Type B pancreatic cell (in vitro differentiated cells): ENCODE measurements at regions not wholly inside any gene's neighbourhood (a gene's known extent, or its start where the extent isn't known, plus 50 kb on each side); places are given as distances from the start of the nearest gene placed in this dataset.
A peak's percentile ranks its signal among the peaks of the same experiment; 100 is the strongest.
"Not testable (repeated sequence)": the region's sequence is repeated elsewhere in the genome, so short reads cannot be mapped to it uniquely, and the experiment has no call there.

Source experiments
- DNase-seq: peaks from one replicate; pipeline ENCODE4 v3.0.0; 2021; ENCODE audit warnings: mixed read lengths; ENCODE audit not compliant: unreplicated experiment; ENCODE audit errors: extremely low spot score
- H3K27ac Mint-ChIP-seq: 2 replicates; pipeline ENCODE4 v1.8.0; 2021; ENCODE audit warnings: mild to moderate bottlenecking, mixed read lengths
- H3K27me3 Mint-ChIP-seq: 2 replicates; pipeline ENCODE4 v1.8.0; 2021; ENCODE audit warnings: mixed read lengths
- H3K36me3 Mint-ChIP-seq: 2 replicates; pipeline ENCODE4 v1.8.0; 2021; ENCODE audit warnings: mixed read lengths
- H3K4me1 Mint-ChIP-seq: one replicate; pipeline ENCODE4 v1.8.0; 2021; ENCODE audit warnings: mixed read lengths; ENCODE audit not compliant: unreplicated experiment
- H3K4me3 Mint-ChIP-seq: 2 replicates; pipeline ENCODE4 v1.8.0; 2021; ENCODE audit warnings: mild to moderate bottlenecking, mixed read lengths
- H3K9me3 Mint-ChIP-seq: 2 replicates; pipeline ENCODE4 v1.8.0; 2021; ENCODE audit warnings: mixed read lengths
- TF ChIP-seq, protein P1 (sequence below): fragments of 200-600 bp; sonication (generic); conservative IDR thresholded peaks from 2 replicates; pipeline ENCODE4 v1.5.0; 2021; ENCODE audit warnings: antibody characterized with exemption, mild to moderate bottlenecking

GRCh38 chr16:87160701-87161337 lies 156.4 kb downstream of the C16orf95 start:
- Mint-ChIP-seq H3K27ac (no peak overlapping the region), H3K27me3 (peaks cover 18% of the 10 kb centered on the region)

GRCh38 chr16:87161410-87161809 lies 155.8 kb downstream of the C16orf95 start:
- not testable (repeated sequence) for H3K27ac Mint-ChIP-seq, DNase-seq, H3K9me3 Mint-ChIP-seq, H3K4me3 Mint-ChIP-seq, H3K36me3 Mint-ChIP-seq
- Mint-ChIP-seq H3K4me1 (peaks cover 12% of the 10 kb centered on the region), H3K27me3 (peaks cover 16% of the 10 kb centered on the region)

More at GRCh38 chr16:87160701-87161337, 156.4 kb downstream of the C16orf95 start:
- no peak overlapping the region for H3K4me3 Mint-ChIP-seq
- peaks cover 3% of the 10 kb centered on the region for H3K36me3 Mint-ChIP-seq
- TF ChIP-seq, protein P1, sequence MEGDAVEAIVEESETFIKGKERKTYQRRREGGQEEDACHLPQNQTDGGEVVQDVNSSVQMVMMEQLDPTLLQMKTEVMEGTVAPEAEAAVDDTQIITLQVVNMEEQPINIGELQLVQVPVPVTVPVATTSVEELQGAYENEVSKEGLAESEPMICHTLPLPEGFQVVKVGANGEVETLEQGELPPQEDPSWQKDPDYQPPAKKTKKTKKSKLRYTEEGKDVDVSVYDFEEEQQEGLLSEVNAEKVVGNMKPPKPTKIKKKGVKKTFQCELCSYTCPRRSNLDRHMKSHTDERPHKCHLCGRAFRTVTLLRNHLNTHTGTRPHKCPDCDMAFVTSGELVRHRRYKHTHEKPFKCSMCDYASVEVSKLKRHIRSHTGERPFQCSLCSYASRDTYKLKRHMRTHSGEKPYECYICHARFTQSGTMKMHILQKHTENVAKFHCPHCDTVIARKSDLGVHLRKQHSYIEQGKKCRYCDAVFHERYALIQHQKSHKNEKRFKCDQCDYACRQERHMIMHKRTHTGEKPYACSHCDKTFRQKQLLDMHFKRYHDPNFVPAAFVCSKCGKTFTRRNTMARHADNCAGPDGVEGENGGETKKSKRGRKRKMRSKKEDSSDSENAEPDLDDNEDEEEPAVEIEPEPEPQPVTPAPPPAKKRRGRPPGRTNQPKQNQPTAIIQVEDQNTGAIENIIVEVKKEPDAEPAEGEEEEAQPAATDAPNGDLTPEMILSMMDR: no peak
- DNase-seq: no peak
- peaks cover 12% of the 10 kb centered on the region for H3K4me1 Mint-ChIP-seq
- peaks cover 4% of the 10 kb centered on the region for H3K9me3 Mint-ChIP-seq

GRCh38 chr16:87161822-87162676 lies 155.1 kb downstream of the C16orf95 start:
- peaks cover 13% of the 10 kb centered on the region for H3K4me1 Mint-ChIP-seq
- H3K36me3 Mint-ChIP-seq: peaks cover 3% of the 10 kb centered on the region
- H3K4me3 Mint-ChIP-seq: peak overlapping the region; percentile 24
- TF ChIP-seq, protein P1: no peak
- peaks cover 16% of the 10 kb centered on the region for H3K27me3 Mint-ChIP-seq
- H3K27ac Mint-ChIP-seq: peak overlapping the region; percentile 54
- DNase-seq: no peak
- peaks cover 6% of the 10 kb centered on the region for H3K9me3 Mint-ChIP-seq

DNA sequence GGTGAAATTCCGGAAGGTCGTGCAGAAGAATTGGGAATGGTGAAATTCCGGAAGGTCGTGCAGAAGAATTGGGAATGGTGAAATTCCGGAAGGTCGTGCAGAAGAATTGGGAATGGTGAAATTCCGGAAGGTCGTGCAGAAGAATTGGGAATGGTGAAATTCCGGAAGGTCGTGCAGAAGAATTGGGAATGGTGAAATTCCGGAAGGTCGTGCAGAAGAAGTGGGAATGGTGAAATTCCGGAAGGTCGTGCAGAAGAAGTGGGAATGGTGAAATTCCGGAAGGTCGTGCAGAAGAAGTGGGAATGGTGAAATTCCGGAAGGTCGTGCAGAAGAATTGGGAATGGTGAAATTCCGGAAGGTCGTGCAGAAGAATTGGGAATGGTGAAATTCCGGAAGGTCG lies 154.4 kb downstream of the C16orf95 start:
- DNase-seq, H3K27ac Mint-ChIP-seq, H3K4me3 Mint-ChIP-seq, H3K36me3 Mint-ChIP-seq: not testable (repeated sequence)
- H3K4me1 Mint-ChIP-seq: peaks cover 16% of the 10 kb centered on the region
- H3K27me3 Mint-ChIP-seq: peaks cover 16% of the 10 kb centered on the region
- peaks cover 13% of the 10 kb centered on the region for H3K9me3 Mint-ChIP-seq

DNA sequence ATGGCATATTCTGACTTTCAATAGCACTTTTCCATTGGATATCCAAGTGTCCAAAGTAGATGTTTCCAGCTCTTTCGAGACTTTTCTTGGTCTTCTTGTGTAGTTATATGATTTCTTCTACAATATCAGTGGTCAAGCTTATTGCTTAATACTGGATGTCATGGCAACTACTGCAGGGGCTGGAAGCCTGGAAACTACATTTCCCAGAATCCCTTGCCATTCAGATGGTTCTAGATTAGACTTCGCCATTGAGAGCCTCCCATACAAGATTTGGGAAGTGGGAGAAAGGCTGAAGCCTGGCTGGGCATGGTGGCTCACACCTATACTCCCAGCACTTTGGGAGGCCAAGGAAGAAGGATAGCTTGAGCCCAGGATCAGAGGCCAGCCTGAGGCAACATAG lies 153.6 kb downstream of the C16orf95 start:
- Mint-ChIP-seq H3K27ac (no peak overlapping the region), H3K9me3 (peaks cover 13% of the 10 kb centered on the region), H3K4me1 (peaks cover 16% of the 10 kb centered on the region), H3K4me3 (no peak overlapping the region), H3K27me3 (peaks cover 16% of the 10 kb centered on the region), H3K36me3 (peaks cover 3% of the 10 kb centered on the region)
- no peak for DNase-seq
- TF ChIP-seq, protein P1: no peak

DNA sequence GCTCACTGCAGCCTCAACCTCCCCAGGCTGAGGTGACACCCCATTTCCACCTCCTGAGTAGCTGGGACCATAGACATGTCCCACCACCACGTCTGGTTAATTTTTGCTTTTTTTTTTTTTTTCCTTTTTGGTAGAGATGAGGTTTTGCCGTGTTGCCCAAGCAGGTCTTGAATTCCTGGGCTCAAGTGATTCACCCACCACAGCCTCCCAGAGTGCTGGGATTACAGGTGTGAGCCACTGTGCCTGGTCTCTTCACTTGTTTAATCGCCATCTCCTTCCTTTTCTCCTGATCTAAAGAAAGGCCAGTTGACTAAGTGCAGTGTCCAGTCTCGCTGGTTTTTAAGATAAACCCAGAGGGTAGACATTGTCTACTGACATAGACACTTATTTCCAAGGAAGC lies 152.0 kb downstream of the C16orf95 start:
- Mint-ChIP-seq H3K9me3 (peaks cover 13% of the 10 kb centered on the region), H3K36me3 (peaks cover 3% of the 10 kb centered on the region), H3K27ac (no peak overlapping the region), H3K4me3 (no peak overlapping the region), H3K27me3 (peaks cover 16% of the 10 kb centered on the region), H3K4me1 (peaks cover 21% of the 10 kb centered on the region)
- TF ChIP-seq, protein P1: no peak
- no peak for DNase-seq
